Activated T-helper 17 cell treated with anti-CD3 and anti-CD28 coated beads, Interleukin-2, amount 50 U/mL, for 72 hours (primary cell): ENCODE measurements at regions not wholly inside any gene's neighbourhood (a gene's known extent, or its start where the extent isn't known, plus 50 kb on each side); places are given as distances from the start of the nearest gene placed in this dataset.

ENCODE experiments used
- ATAC-seq: fragments of 150-1000 bp; cut with Tn5 transposase; replicated peaks from 2 replicates; pipeline ENCODE4 v1.10.0; 2021; ENCODE audit warnings: mild to moderate bottlenecking, moderate library complexity
- H3K27ac Mint-ChIP-seq: one replicate; pipeline ENCODE4 v1.8.0; 2022; ENCODE audit warnings: mixed read lengths
- H3K27me3 Mint-ChIP-seq: one replicate; pipeline ENCODE4 v1.8.0; 2022; ENCODE audit warnings: mixed read lengths
- H3K36me3 Mint-ChIP-seq: one replicate; pipeline ENCODE4 v1.8.0; 2022; ENCODE audit warnings: low read depth, mild to moderate bottlenecking, mixed read lengths
- H3K4me1 Mint-ChIP-seq: one replicate; pipeline ENCODE4 v1.8.0; 2022; ENCODE audit warnings: mixed read lengths
- H3K4me3 Mint-ChIP-seq: one replicate; pipeline ENCODE4 v1.8.0; 2022; ENCODE audit warnings: mild to moderate bottlenecking, mixed read lengths
- H3K9me3 Mint-ChIP-seq: one replicate; pipeline ENCODE4 v1.8.0; 2022; ENCODE audit warnings: mixed read lengths

- Mint-ChIP-seq H3K4me1 (no peaks in the 10 kb centered on the region), H3K9me3 (peaks cover 4% of the 10 kb centered on the region), H3K4me3 (no peak overlapping the region), H3K27me3 (peaks cover 4% of the 10 kb centered on the region), H3K36me3 (no peaks in the 10 kb centered on the region), H3K27ac (no peak overlapping the region)
- ATAC-seq = no peak
Observed at GRCh38 chr7:114243646-114244045, 171.0 kb upstream of the FOXP2 start.

- no peak for ATAC-seq
- Mint-ChIP-seq H3K9me3 (peaks cover 3% of the 10 kb centered on the region), H3K4me3 (no peak overlapping the region), H3K27me3 (peaks cover 3% of the 10 kb centered on the region), H3K27ac (no peak overlapping the region), H3K36me3 (no peaks in the 10 kb centered on the region), H3K4me1 (no peaks in the 10 kb centered on the region)
Observed at GRCh38 chr7:114242992-114243507, 171.6 kb upstream of the FOXP2 start.

- H3K4me3 Mint-ChIP-seq = no peak overlapping the region
- no peaks in the 10 kb centered on the region for H3K9me3 Mint-ChIP-seq
- no peaks in the 10 kb centered on the region for H3K4me1 Mint-ChIP-seq
- peaks cover 4% of the 10 kb centered on the region for H3K27me3 Mint-ChIP-seq
- H3K36me3 Mint-ChIP-seq = no peaks in the 10 kb centered on the region
- ATAC-seq = no peak
- H3K27ac Mint-ChIP-seq = no peak overlapping the region
Observed at GRCh38 chr7:114229246-114229645, 185.4 kb upstream of the FOXP2 start.

- ATAC-seq = no peak
- Mint-ChIP-seq H3K4me1 (no peaks in the 10 kb centered on the region), H3K27ac (no peak overlapping the region), H3K27me3 (peaks cover 4% of the 10 kb centered on the region), H3K4me3 (no peak overlapping the region), H3K9me3 (no peaks in the 10 kb centered on the region), H3K36me3 (no peaks in the 10 kb centered on the region)
Observed at GRCh38 chr7:114225784-114226183, 188.8 kb upstream of the FOXP2 start.

- no peaks in the 10 kb centered on the region for H3K4me1 Mint-ChIP-seq
- no peak overlapping the region for H3K27ac Mint-ChIP-seq
- no peaks in the 10 kb centered on the region for H3K27me3 Mint-ChIP-seq
- H3K4me3 Mint-ChIP-seq = no peak overlapping the region
- H3K36me3 Mint-ChIP-seq = no peaks in the 10 kb centered on the region
- no peak for ATAC-seq
- no peaks in the 10 kb centered on the region for H3K9me3 Mint-ChIP-seq
Observed at GRCh38 chr7:114218283-114218682, 196.3 kb upstream of the FOXP2 start.

- Mint-ChIP-seq H3K36me3 (no peaks in the 10 kb centered on the region), H3K27me3 (no peaks in the 10 kb centered on the region), H3K9me3 (no peaks in the 10 kb centered on the region), H3K4me1 (no peaks in the 10 kb centered on the region), H3K4me3 (no peak overlapping the region), H3K27ac (no peak overlapping the region)
- ATAC-seq = no peak
Observed at GRCh38 chr7:114217026-114217806, 197.4 kb upstream of the FOXP2 start.

GRCh38 chr7:114214466-114214865 is 200.1 kb upstream of the FOXP2 start:
- ATAC-seq = no peak
- Mint-ChIP-seq H3K36me3 (no peaks in the 10 kb centered on the region), H3K9me3 (peaks cover 5% of the 10 kb centered on the region), H3K27me3 (peaks cover 4% of the 10 kb centered on the region), H3K4me1 (no peaks in the 10 kb centered on the region), H3K4me3 (no peak overlapping the region), H3K27ac (no peak overlapping the region)

- ATAC-seq = no peak
- Mint-ChIP-seq H3K4me3 (no peak overlapping the region), H3K36me3 (no peaks in the 10 kb centered on the region), H3K27ac (no peak overlapping the region), H3K9me3 (peaks cover 15% of the 10 kb centered on the region), H3K27me3 (peaks cover 9% of the 10 kb centered on the region), H3K4me1 (no peaks in the 10 kb centered on the region)
Observed at GRCh38 chr7:114212721-114213429, 201.7 kb upstream of the FOXP2 start.

GRCh38 chr7:114209968-114210367 is 204.6 kb upstream of the FOXP2 start:
- H3K27me3 Mint-ChIP-seq = peaks cover 9% of the 10 kb centered on the region
- ATAC-seq = no peak
- H3K4me3 Mint-ChIP-seq = no peak overlapping the region
- H3K4me1 Mint-ChIP-seq = no peaks in the 10 kb centered on the region
- H3K27ac Mint-ChIP-seq = no peak overlapping the region
- peaks cover 15% of the 10 kb centered on the region for H3K9me3 Mint-ChIP-seq
- H3K36me3 Mint-ChIP-seq = no peaks in the 10 kb centered on the region

GRCh38 chr7:114206688-114207087 is 207.9 kb upstream of the FOXP2 start:
- no peak for ATAC-seq
- Mint-ChIP-seq H3K4me1 (no peaks in the 10 kb centered on the region), H3K27me3 (peaks cover 9% of the 10 kb centered on the region), H3K9me3 (peaks cover 15% of the 10 kb centered on the region), H3K36me3 (no peaks in the 10 kb centered on the region), H3K27ac (no peak overlapping the region), H3K4me3 (no peak overlapping the region)

- no peak overlapping the region for H3K4me3 Mint-ChIP-seq
- ATAC-seq = no peak
- H3K27ac Mint-ChIP-seq = no peak overlapping the region
- H3K9me3 Mint-ChIP-seq = no peaks in the 10 kb centered on the region
- H3K27me3 Mint-ChIP-seq = no peaks in the 10 kb centered on the region
- H3K36me3 Mint-ChIP-seq = no peaks in the 10 kb centered on the region
- no peaks in the 10 kb centered on the region for H3K4me1 Mint-ChIP-seq
Observed at GRCh38 chr7:114196517-114196916, 218.1 kb upstream of the FOXP2 start.

- Mint-ChIP-seq H3K4me3 (no peak overlapping the region), H3K9me3 (no peaks in the 10 kb centered on the region), H3K27me3 (no peaks in the 10 kb centered on the region), H3K27ac (no peak overlapping the region), H3K36me3 (no peaks in the 10 kb centered on the region), H3K4me1 (no peaks in the 10 kb centered on the region)
- ATAC-seq = no peak
Observed at GRCh38 chr7:114190387-114190786, 224.2 kb upstream of the FOXP2 start.

- Mint-ChIP-seq H3K4me3 (no peak overlapping the region), H3K36me3 (no peaks in the 10 kb centered on the region), H3K27ac (no peak overlapping the region), H3K4me1 (no peaks in the 10 kb centered on the region), H3K27me3 (no peaks in the 10 kb centered on the region), H3K9me3 (no peaks in the 10 kb centered on the region)
- ATAC-seq = no peak
Observed at GRCh38 chr7:114183311-114184088, 231.1 kb upstream of the FOXP2 start.

- H3K27ac Mint-ChIP-seq = no peak overlapping the region
- H3K4me1 Mint-ChIP-seq = no peaks in the 10 kb centered on the region
- no peaks in the 10 kb centered on the region for H3K27me3 Mint-ChIP-seq
- no peaks in the 10 kb centered on the region for H3K36me3 Mint-ChIP-seq
- no peaks in the 10 kb centered on the region for H3K9me3 Mint-ChIP-seq
- ATAC-seq = no peak
- H3K4me3 Mint-ChIP-seq = no peak overlapping the region
Observed at GRCh38 chr7:114182837-114183236, 231.8 kb upstream of the FOXP2 start.
